ENCODE measurements at regions not wholly inside any gene's neighbourhood (a gene's known extent, or its start where the extent isn't known, plus 50 kb on each side); places are given as distances from the start of the nearest gene placed in this dataset.

DNA sequence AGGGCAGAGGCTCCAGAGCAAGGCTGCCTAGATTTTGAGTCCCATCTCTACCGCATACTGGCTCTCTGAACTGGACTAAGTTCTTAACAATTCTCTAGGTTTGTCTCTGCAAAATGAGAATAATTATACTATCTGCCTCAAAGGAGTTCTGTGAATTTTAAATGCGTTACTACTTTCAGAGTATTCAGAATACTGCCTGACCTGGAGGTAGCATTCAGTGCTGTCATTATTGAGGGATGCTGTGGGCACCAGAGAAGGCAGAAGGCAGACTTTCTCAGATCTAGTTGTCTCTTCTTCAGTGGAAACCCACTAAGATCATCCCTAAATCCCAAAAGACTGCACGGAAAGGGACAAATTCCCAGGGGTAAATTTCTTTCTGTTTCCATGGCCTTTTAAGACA is 147.4 kb upstream of the RORA start:
- Histone ChIP-seq H3K27ac (ENCODE audit: low read depth, low read length, poor library complexity, severe bottlenecking) (no peak overlapping the region), H3K4me1 (ENCODE audit: insufficient read depth, low read length, severe bottlenecking) (no peaks in the 10 kb centered on the region), H3K79me2 (ENCODE audit: insufficient read depth, low read length) (no peaks in the 10 kb centered on the region), H3K9ac (ENCODE audit: low read length) (no peak overlapping the region), H3K9me2 (ENCODE audit: low read depth, low read length) (no peaks in the 10 kb centered on the region), H2AFZ (ENCODE audit: low read length) (no peak overlapping the region), H3F3A (ENCODE audit: insufficient read depth, low read length) (no peaks in the 10 kb centered on the region), H3K4me2 (ENCODE audit: low read length) (no peak overlapping the region), H3K27me3 (ENCODE audit: insufficient read depth, low read length) (peaks cover 4% of the 10 kb centered on the region; the same call in 1 of the 2 replicates), H4K20me1 (ENCODE audit: insufficient read depth, low read length) (no peaks in the 10 kb centered on the region), H3K9me3 (ENCODE audit: low read length) (no peaks in the 10 kb centered on the region), H3K4me3 (ENCODE audit: low read depth, low read length, poor library complexity, severe bottlenecking) (no peak overlapping the region), H3K36me3 (ENCODE audit: insufficient read depth, low read length) (no peaks in the 10 kb centered on the region)
- TF ChIP-seq, protein P1, sequence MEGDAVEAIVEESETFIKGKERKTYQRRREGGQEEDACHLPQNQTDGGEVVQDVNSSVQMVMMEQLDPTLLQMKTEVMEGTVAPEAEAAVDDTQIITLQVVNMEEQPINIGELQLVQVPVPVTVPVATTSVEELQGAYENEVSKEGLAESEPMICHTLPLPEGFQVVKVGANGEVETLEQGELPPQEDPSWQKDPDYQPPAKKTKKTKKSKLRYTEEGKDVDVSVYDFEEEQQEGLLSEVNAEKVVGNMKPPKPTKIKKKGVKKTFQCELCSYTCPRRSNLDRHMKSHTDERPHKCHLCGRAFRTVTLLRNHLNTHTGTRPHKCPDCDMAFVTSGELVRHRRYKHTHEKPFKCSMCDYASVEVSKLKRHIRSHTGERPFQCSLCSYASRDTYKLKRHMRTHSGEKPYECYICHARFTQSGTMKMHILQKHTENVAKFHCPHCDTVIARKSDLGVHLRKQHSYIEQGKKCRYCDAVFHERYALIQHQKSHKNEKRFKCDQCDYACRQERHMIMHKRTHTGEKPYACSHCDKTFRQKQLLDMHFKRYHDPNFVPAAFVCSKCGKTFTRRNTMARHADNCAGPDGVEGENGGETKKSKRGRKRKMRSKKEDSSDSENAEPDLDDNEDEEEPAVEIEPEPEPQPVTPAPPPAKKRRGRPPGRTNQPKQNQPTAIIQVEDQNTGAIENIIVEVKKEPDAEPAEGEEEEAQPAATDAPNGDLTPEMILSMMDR (IDR thresholded peaks at IDR 0.05; ENCODE audit: low read length) = no peak
- no peak for TF ChIP-seq EZH2 (IDR thresholded peaks at IDR 0.05; ENCODE audit: borderline replicate concordance, low read length)

DNA sequence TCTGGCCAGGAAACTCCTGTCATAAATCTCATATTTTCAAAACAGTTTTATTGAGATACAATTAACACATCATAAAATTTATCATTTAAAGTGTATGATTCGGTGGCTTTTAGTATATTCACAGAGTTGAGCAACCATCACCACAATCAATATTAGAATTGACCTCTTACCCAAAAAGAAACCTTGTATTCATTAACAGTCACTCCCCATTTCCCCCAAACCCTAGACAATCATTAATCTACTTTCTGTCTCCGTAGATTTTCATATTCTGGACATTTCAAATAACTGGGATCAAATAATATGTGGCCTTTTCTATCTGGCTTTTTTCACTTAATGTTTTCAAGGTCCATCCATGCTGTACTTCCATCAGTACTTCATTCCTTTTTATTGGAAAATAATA is 145.7 kb upstream of the RORA start:
- no peaks in the 10 kb centered on the region for H3K36me3 ChIP-seq (ENCODE audit: insufficient read depth, low read length)
- H3K9me3 ChIP-seq (ENCODE audit: low read length) = no peaks in the 10 kb centered on the region
- TF ChIP-seq EZH2 (IDR thresholded peaks at IDR 0.05; ENCODE audit: borderline replicate concordance, low read length) = no peak
- TF ChIP-seq, protein P1 (IDR thresholded peaks at IDR 0.05; ENCODE audit: low read length) = no peak
- H3K9ac ChIP-seq (ENCODE audit: low read length) = no peak overlapping the region
- no peaks in the 10 kb centered on the region for H3F3A ChIP-seq (ENCODE audit: insufficient read depth, low read length)
- H3K27me3 ChIP-seq (ENCODE audit: insufficient read depth, low read length) = peaks cover 4% of the 10 kb centered on the region; the same call in 1 of the 2 replicates
- no peak overlapping the region for H2AFZ ChIP-seq (ENCODE audit: low read length)
- no peaks in the 10 kb centered on the region for H4K20me1 ChIP-seq (ENCODE audit: insufficient read depth, low read length)
- no peak overlapping the region for H3K4me2 ChIP-seq (ENCODE audit: low read length)
- no peaks in the 10 kb centered on the region for H3K79me2 ChIP-seq (ENCODE audit: insufficient read depth, low read length)
- no peak overlapping the region for H3K4me3 ChIP-seq (ENCODE audit: low read depth, low read length, poor library complexity, severe bottlenecking)
- no peaks in the 10 kb centered on the region for H3K4me1 ChIP-seq (ENCODE audit: insufficient read depth, low read length, severe bottlenecking)
- no peaks in the 10 kb centered on the region for H3K9me2 ChIP-seq (ENCODE audit: low read depth, low read length)
- H3K27ac ChIP-seq (ENCODE audit: low read depth, low read length, poor library complexity, severe bottlenecking) = no peak overlapping the region

DNA sequence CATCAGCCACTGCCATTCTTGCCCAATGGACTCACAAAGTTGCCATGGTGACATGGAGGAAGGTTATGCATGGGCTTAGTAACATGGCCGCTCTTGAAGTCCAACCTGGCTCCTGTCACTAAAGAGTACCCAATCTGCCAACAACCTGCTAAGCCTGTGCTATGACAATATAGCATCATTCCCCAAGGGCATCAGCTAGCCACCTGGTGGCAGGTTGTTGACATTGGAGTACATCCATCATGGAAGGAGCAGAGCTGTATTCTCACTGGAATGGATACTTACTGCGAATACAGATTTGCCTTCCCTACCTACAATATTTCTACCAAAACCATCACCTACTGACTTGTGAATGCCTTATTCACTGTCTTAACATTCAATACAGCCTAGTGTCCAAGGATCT is 138.9 kb upstream of the RORA start:
- H3K9ac ChIP-seq (ENCODE audit: low read length) = no peak overlapping the region
- no peaks in the 10 kb centered on the region for H3K36me3 ChIP-seq (ENCODE audit: insufficient read depth, low read length)
- H3K79me2 ChIP-seq (ENCODE audit: insufficient read depth, low read length) = no peaks in the 10 kb centered on the region
- H3K4me1 ChIP-seq (ENCODE audit: insufficient read depth, low read length, severe bottlenecking) = no peaks in the 10 kb centered on the region
- no peaks in the 10 kb centered on the region for H3F3A ChIP-seq (ENCODE audit: insufficient read depth, low read length)
- H2AFZ ChIP-seq (ENCODE audit: low read length) = no peak overlapping the region
- no peak overlapping the region for H3K4me2 ChIP-seq (ENCODE audit: low read length)
- H3K27ac ChIP-seq (ENCODE audit: low read depth, low read length, poor library complexity, severe bottlenecking) = no peak overlapping the region
- no peaks in the 10 kb centered on the region for H3K27me3 ChIP-seq (ENCODE audit: insufficient read depth, low read length)
- H4K20me1 ChIP-seq (ENCODE audit: insufficient read depth, low read length) = no peaks in the 10 kb centered on the region
- no peak for TF ChIP-seq EZH2 (IDR thresholded peaks at IDR 0.05; ENCODE audit: borderline replicate concordance, low read length)
- TF ChIP-seq, protein P1 (IDR thresholded peaks at IDR 0.05; ENCODE audit: low read length) = no peak
- no peaks in the 10 kb centered on the region for H3K9me3 ChIP-seq (ENCODE audit: low read length)
- no peak overlapping the region for H3K4me3 ChIP-seq (ENCODE audit: low read depth, low read length, poor library complexity, severe bottlenecking)
- H3K9me2 ChIP-seq (ENCODE audit: low read depth, low read length) = no peaks in the 10 kb centered on the region
